T-helper 1 cell treated with Interleukin-12 subunit alpha and Interleukin-12 subunit beta and Interleukin-4 antibody, amounts not matched to agents 30 ng/mL and 1 ng/mL, for 36 hours (primary cell): ENCODE measurements at regions not wholly inside any gene's neighbourhood (a gene's known extent, or its start where the extent isn't known, plus 50 kb on each side); places are given as distances from the start of the nearest gene placed in this dataset.
"Not testable (repeated sequence)": the region's sequence is repeated elsewhere in the genome, so short reads cannot be mapped to it uniquely, and the experiment has no call there.

Experiments
- intact Hi-C: fragments of 100-400 bp; cut with micrococcal nuclease; formaldehyde crosslinking; loops from one replicate; pipeline ENCODE4 v1.15.1; 2024

- intact Hi-C loops, result no loop called here
Measured at GRCh38 chr4:135976860-135977259, 1555.4 kb downstream of the PCDH18 start.

- intact Hi-C loops, result no loop called here
Measured at GRCh38 chr4:135966936-135967335, 1565.4 kb downstream of the PCDH18 start.

DNA sequence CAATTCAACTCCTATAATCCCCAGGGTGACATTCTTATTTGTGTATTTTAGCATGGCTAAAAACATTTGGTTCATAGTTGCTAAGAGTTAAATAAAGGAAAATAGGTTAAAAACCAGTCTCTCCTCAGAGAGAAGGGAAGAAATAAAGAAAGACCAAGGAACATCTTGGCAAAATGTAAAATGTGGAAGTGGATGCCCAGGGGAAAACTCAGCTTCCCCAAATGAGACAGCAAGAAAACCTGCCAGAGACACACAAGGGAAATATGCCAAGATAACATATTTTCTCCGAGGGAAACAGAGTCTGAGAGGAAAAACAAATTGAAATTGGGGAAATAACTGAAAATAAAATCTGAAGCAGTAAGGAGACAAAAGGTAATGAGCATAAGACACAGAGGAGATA, 1569.3 kb downstream of the PCDH18 start:
- intact Hi-C loops, result no loop called here

GRCh38 chr4:135949931-135950330, 1582.4 kb downstream of the PCDH18 start:
- intact Hi-C loops, result no loop called here

GRCh38 chr4:135948797-135949196, 1583.5 kb downstream of the PCDH18 start:
- intact Hi-C loops, result no loop called here

GRCh38 chr4:135941671-135942070, 1590.6 kb downstream of the PCDH18 start:
- intact Hi-C loops, result no loop called here

DNA sequence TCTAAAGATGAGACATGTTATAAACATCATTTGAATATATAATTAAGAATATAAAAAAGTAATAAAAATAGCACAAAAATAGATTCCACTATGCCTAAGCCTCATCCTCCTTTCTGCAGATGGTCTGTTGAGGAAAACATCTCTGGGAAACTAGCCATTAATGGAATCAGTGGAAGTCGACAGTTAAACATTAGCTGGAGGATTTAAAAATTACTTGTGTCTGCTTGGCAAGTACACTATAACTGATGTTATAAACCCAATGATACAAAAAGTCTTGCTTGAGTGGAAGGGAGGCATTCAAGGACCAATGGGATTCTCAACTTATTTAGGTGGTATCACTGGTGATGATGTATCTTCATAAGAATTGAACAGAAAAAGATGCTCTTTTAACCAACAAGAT, 1598.3 kb downstream of the PCDH18 start:
- intact Hi-C loops, result no loop called here

- intact Hi-C loops, result no loop called here
Measured at GRCh38 chr4:135927651-135928050, 1604.6 kb downstream of the PCDH18 start.

- intact Hi-C loops, result no loop called here
Measured at GRCh38 chr4:135921081-135921480, 1611.2 kb downstream of the PCDH18 start.

DNA sequence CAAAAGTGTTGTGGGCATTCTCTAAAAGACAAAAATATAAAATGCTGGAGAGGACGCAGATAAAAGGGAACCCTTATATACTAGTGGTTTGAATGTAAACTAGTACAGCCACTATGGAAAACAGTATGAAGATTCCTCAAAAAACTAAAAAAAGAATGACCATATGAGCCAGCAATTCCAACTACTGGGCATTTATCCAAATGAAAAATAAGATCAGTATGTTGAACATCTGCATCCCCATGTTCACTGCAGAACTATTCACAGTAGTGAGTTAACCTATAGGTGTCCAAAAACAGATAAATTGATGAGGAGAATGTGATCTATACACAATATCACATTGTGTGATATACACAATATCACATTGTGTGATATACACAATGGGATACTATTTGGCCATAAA, 1615.3 kb downstream of the PCDH18 start:
- intact Hi-C loops, result no loop called here

DNA sequence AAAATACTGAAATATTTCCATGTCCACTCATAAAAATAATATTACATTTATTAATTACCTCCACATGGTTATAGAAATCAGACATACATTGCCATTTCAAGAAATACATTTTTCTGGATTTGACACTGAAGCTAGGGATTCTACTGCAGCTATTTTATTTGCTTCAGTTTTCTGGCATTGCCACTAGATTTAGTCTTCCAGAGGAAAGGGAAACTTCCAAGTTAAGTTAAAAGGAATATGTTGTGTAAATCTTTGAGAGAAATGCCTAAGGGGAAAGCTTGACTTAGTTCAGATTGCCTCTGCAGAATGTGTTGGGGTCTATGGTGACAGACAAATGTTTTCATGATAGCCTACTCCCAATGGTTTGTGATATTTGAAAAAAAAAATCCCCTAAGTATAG, 1631.3 kb downstream of the PCDH18 start:
- intact Hi-C loops, result no loop called here

GRCh38 chr4:135864304-135864703, 1662.7 kb upstream of the PABPC4L start:
- intact Hi-C loops, result not testable (repeated sequence)

DNA sequence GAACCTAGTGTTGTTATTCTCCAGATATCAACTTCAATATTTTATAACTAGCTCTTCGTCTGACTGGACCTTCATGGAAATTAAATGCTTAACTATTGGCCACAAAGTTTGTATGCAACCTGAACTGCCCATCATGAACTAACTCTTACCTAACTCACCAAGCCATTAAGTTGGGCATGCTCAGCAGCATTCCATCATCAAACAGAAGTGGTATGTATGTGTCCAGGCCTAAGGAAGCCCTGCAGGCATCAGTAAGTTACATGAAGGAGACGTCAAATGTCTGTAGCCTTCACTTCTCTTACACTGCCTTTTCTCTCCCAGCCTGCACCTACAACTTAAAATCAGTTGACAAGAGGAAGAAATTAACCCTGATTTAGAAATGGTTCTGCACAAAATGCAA, 1639.2 kb upstream of the PABPC4L start:
- intact Hi-C loops, result no loop called here

DNA sequence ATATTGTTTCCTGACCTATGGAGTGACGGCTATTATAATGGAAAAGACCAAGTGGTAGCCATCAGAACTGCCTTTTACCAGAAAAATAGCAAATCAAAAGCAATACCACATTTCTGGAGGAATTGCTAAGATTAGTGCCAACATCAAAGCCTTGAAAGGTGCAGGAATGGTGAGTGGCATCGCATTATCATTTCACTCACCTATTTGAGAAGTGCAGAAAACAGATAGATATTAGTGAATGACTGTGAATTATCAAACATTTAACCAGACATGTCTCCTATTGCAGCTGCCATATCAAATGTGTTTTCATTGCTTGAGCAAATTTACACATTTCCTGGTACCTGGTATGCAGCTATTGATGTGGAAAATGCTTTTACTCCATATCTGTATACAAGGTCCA, 1638.1 kb upstream of the PABPC4L start:
- intact Hi-C loops, result no loop called here

DNA sequence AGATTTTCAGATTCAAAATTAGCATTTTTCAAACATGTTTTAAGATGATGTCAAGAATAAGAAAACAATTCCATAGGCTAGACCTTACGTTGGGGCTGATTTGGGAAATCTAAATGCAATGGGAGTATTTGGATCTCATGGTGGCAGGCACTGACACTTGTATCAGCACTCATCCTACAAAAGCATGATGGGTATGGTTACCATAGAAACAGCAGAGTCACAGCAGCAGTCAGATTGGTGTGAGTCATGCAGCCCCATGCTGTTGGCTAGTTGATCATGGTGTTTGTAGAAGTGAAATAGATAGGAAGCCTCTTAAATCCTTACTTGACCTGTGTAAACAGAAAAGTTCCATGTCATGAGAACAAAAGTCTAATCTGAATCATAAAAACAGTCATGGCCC, 1637.3 kb upstream of the PABPC4L start:
- intact Hi-C loops, result no loop called here

DNA sequence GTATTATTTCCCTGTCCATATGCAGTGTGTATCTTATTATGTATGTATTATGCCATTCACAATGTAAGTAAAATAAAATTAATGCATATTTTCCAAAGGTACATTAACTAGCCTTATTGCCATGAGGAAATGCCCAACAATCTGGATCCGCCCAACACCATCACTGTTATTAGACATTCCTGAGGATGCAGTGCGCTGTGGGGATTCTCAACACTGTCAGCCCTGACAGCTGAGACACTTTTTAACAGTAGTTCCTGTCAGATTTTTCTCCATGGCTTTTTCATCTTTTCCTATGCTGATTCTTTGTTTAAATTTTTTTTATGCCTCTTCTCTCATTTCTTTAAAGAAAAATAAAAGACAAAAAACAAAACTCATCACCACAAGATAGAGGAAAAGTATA, 1632.9 kb upstream of the PABPC4L start:
- intact Hi-C loops, result no loop called here

DNA sequence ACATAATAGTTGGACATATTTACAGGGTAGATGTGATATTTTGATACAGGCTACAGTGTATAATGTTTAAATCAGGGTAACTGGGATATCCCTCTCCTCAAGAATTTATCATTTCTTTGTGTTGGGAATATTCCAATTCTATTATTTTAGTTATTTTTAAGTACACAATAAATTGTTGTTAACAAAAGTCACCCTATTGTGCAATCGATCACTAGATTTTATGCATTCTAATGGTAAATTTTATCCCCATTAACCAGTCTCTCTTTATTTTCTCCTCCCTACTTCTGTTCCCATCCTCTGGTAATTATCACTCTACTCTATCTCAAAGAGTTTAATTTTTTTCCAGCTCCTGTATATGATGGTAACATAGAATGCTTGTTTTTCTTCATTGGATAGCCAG, 1631.9 kb upstream of the PABPC4L start:
- intact Hi-C loops, result no loop called here

- intact Hi-C loops, result no loop called here
Measured at GRCh38 chr4:135824759-135825296, 1623.2 kb upstream of the PABPC4L start.

- intact Hi-C loops, result no loop called here
Measured at GRCh38 chr4:135804785-135805184, 1603.2 kb upstream of the PABPC4L start.

- intact Hi-C loops, result no loop called here
Measured at GRCh38 chr4:135777361-135777760, 1575.8 kb upstream of the PABPC4L start.

DNA sequence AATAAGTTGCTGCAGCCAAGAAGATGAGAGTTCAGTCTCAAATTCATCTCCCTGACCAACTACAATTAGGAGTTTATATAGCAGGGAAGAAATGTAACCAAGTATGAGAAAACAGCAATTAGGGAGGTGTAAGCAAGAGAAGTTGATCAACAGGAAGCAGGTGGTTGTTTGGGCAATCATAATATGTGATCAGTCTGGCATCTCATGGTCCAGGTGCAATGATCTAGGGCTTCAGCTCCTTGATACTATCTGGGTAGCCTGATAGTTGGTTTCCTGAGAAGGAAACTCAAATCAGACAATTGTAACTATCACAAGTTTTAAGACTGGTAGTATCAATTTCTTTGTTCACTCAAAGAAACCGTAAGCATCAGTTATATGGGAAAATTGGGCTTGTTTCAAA, 1574.3 kb upstream of the PABPC4L start:
- intact Hi-C loops, result no loop called here

DNA sequence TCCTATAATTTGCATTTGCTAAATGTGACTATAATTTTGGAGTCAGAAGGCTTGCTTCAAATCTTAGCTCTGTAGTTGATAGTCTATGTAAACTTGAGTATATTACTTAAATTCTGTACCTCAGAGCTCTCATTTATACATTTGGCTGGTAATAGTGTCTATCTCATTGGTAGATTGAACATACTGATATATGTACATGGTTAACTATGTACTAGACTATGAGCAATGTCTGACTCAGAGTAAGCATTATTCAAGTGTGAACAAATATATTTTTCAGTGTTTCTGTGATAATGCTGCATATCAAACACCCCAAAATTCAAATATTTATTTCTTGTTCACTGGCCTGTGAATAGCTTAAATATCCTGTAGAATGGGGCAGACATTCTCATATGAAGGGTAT, 1568.9 kb upstream of the PABPC4L start:
- intact Hi-C loops, result no loop called here

GRCh38 chr4:135744928-135745327, 1543.3 kb upstream of the PABPC4L start:
- intact Hi-C loops, result no loop called here

DNA sequence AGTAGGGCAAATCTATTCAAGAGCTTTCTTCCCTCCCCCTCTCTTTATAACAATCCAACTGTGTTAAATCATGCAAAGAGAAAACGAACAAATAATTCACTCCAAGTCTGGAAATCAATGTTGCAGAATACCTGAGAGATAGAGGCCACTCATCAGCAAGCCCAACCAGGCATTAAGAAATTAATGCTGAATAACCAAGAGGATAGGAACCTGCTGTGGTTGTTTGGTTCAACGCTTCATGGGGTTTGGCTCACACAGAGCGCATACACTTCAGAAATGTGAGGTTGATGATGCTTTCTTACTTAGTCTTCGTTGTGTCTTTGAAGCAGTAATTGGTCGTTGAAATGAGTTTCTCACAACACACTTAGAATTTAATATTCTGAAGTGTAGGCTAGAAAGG, 1540.0 kb upstream of the PABPC4L start:
- intact Hi-C loops, result no loop called here
